Left forelimb (tissue), 1 donor: ENCODE measurements at regions not wholly inside any gene's neighbourhood (a gene's known extent, or its start where the extent isn't known, plus 50 kb on each side); places are given as distances from the start of the nearest gene placed in this dataset.

Experiments used
- DNase-seq: peaks from one replicate; pipeline ENCODE4 v3.0.0-alpha.2; 2018; ENCODE audit warnings: low spot score

DNA sequence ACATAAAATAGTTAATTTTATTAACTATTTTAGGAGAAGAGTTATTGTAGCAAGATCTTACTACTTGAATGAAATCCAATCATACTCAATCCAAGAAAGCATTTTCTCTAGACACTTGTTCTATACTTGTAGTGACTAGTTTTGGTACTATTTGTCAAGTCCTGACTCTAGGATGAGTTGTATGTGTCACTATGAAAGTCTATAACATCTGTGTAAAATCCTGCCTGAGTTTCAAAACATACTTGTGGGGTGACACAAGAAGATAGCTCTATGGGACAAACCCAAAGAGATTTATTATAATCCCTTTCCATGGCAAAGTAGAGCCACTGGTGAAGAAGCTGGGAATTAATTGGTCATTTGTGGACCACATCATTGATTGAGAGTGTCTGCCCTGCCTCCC is 1042.2 kb upstream of the ADGRL4 start:
- no peak for DNase-seq

DNA sequence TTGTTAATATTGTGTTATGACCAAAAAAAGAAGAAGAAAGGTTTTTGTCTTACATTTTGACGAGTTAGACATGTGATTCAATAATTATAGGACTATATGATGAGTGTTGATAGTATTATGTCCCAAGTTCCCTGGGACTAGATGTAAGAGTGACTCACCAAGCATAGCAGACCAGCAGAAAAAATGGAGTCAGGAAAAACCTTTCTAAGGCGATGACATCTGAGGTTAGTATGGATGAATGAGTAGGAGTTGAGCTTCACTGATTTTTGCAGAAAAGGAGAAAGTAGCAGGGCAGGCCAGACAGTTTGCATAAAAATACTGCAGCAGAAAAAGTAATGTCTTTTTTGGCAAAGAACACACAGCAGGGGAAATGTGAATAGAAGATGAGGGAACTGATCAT is 1041.3 kb upstream of the ADGRL4 start:
- DNase-seq = no peak

DNA sequence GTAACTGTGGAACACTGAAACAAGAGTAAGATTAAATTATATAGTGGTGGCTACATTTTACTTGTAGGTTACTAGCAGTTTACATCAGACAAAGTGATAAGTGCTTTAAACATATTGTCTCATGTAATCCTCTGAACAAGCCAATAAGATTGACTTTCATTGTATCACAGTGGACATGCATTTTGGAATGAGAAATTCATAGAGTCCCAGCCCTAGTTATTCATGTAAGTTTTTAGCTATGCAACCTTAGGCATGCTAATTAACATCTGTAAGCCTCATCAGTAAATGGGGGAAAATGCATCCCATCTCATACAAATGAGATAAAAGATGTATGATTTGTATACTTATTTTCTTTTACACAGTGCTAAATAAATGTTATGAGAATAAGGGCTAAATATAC is 1038.1 kb upstream of the ADGRL4 start:
- DNase-seq = no peak

DNA sequence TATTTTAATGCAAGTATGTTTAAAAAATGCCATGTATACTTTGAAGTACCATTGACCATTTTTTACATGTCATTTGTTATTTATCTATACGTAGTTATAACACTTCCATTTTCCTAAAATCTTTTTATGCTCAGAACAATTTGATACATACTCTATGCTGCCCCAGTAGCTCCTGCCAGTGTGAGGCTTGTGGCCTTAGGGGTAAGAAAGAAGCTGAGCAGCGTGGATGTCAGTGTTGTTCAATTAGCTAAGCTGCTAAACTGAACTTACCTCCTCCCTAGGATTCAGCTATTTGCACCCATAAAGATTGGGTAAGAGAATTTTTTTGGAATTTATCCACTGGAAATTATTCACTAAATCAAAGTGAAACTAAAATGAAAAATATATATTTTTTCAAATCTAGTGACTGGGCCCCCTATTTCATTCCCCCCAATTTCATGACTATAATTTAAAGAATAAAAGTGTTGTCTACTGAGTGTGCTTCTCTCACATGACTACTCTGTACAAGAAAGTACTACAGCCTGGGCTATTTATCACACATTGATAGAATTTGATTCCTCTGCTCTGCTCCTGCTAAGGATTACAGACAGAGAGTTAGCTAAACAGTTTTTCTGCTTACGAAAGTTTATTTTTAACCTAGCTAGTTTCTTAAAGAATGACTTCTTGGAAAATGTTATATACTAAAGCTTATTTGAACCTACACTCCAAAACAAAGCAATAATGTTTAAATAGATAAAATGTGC is 1030.3 kb upstream of the ADGRL4 start:
- no peak for DNase-seq

DNA sequence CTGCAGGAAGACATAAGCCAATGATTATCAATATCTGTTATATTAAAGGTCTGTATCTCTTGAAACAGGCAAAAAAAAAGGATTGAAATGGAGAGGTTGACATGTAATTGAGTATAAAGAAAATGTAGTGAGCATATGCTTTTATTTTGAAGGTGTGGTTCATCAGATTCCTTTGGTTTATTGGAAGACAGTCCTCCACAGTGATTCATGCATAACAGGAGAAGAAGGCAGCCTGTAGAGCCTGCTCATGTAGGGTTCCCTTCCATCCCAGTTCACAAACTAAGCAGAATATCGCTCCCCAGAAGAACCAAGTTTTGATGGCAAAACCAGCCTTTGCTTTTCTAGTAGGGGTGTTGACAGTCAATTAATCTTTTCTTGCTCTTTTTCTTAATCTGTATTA is 1016.8 kb upstream of the ADGRL4 start:
- no peak for DNase-seq

DNA sequence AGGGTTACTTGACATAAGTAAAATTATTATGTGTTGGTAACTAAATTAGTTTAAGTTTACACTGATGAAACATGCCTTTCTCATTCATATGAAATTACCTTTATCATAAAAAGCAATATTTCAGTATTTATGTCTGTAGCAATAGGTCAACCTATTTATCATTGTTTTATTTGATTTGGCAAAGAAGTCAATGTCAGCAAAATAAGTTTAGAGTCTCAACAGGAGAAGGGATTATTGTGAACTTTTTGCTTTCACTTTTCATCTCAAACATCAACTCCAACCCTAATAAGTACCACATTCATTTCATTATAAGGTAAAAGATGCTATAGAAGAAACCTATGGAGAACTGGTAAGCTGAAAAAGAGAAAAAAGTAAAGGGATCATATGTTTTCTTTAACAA is 1015.4 kb upstream of the ADGRL4 start:
- no peak for DNase-seq

DNA sequence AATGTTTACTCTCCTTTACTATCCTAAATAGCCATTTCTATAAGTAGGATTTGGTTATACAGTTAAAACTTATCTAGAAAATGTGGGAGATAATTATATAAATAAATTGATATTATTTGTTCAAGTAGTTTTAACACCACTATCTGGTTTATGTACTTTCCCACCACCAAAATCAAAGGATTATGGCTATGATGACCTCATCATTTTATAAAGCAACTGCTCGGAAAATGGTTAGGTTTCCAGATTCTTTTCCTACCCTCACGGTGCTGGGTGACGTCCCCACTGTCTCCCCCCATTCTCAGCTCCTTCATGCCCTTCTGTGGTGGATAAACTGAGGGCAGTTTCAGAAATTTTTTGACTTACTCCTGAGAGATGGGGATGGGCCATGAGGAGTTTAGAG is 1011.8 kb upstream of the ADGRL4 start:
- DNase-seq = no peak

DNA sequence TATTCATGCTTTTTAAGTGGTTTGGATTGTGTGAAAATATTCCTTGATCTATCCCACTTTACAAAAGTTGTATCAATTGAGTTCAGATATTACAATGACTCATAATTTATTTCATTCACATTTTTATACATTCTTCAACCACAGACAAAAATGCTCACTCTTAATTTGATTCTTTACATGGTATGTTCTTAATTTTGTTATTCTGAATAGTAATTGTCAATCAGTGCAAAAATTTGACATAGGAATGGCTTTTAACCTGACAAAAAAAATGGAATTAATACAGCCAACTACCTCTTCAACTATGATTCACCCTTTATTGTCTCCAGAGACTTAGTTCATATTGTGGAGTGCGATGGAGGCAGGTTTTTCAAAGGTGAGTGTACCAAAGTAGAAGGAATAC is 1002.4 kb upstream of the ADGRL4 start:
- DNase-seq = no peak

DNA sequence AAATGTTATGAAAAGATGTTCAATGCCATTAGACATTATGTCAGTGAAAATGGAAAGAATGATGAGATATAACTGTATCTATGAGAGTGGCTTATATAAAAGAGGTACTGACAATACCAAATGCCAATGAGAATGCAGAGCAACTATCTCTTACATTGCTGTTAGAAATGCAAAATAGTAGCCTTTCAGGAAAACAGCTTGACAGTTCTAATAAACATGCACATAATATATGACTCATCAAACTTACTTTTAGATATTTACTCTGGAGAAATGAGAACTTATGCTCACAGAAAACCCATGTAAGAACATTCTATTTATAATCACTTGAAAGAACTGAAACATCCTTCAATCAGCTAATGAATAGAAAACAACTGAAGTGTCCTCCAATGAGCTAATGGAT is 996.7 kb upstream of the ADGRL4 start:
- no peak for DNase-seq

DNA sequence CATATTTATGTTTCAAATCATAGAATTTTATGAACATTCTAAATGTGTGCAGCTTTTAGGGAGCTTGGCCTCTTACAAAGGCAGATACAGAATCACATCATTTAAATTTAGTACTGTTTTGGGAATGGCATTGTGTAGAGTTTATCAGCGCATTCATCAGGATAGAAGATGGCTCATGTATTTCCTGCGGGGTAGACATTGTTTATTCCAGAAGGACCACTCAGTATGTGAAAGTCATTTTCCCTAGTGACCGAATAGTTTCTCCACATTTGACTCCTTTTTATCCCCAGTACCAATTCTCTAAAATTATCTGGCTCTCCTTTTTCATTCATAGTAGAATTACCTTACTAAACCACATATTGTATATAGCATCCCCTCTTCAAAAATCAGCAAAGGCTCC is 981.9 kb upstream of the ADGRL4 start:
- no peak for DNase-seq

DNA sequence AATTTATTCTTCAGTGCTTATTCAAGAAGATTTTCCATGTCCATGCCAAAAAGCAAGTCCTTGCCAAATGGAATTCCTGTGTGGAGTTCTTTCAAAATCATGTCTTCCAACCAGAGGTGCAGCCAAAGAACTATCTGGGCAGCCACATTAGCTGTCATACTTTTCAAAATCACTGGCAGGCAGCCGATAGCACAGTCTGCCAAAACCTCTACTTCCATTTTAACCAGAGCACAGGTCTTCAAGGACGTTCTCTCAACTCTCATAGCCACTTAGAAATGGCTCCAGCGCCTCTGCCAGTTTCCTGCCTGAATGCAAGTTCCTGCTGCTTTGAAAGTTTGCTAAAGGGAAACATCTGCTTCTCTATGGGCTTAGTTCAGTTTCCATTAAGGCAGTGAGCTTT is 975.7 kb upstream of the ADGRL4 start:
- DNase-seq = peak; percentile 88

DNA sequence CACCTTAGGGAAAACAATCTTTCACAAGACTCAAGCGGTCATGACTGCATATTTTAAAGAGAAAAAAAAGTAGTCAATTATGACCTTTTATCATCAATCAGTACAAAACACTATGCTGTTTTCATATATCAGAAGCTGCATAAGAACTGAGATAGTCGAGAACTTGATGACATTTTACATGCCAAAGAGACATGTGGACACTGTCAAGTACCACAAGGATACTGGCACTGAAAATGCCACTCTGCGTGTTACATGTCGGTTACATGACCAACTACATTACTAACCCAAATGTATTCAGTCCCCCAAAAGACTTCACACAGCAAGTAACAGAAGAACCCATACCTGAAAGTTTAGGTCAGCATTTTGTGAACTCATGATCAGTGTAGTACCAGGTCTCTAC is 975.0 kb upstream of the ADGRL4 start:
- no peak for DNase-seq

DNA sequence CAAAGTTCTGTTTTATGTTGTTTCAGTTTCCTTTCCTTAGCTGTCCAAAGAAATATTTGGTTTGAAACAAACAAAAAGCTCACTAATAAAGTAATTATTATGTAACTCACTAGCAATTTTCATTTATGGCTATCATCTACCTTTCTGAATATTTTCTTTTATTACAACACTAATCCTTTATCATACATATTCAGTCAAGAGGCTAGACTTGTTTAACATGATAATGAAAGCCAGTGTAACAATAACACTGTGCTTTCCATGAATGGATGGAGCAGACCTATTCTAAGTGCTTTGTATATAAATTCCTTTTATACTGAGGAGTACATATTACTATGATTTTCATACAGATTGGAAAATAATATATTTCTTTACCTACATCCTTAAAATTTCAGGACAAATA is 972.8 kb upstream of the ADGRL4 start:
- DNase-seq = no peak

DNA sequence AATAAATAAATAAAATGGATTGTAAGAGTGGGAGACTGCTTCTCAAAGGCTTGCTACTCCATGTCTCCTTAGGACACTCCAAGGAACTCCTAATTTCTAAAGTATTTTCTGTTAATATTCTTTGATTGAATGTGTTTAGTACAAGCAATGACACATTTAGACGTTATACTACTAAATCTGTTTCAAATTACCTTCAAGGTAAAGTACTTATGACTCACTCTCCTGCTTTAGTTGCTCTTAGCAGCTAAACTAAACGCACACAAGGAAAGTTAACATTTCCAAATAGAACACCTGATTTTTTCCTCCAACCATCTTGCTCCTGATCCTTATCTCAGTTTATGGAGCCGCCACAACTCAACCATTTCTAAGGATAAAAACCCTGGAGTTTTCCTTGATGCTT is 969.8 kb upstream of the ADGRL4 start:
- no peak for DNase-seq

DNA sequence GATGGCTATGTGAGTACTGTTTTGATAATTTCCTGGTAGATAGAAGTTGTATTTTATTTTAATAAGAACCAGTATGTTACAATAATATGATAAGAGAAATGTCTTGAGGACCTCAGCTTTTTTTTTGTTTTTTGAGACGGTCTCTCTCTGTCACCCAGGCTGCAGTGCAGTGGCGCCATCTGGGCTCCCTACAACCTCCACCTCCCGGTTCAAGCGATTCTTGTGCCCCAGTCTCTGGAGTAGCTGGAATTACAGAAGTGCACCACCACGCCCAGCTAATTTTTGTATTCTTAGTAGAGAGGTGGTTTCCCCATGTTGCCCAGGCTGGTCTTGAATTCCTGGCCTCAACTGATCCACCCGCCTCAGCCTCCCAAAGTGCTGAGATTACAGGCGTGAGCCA is 968.1 kb upstream of the ADGRL4 start:
- no peak for DNase-seq

DNA sequence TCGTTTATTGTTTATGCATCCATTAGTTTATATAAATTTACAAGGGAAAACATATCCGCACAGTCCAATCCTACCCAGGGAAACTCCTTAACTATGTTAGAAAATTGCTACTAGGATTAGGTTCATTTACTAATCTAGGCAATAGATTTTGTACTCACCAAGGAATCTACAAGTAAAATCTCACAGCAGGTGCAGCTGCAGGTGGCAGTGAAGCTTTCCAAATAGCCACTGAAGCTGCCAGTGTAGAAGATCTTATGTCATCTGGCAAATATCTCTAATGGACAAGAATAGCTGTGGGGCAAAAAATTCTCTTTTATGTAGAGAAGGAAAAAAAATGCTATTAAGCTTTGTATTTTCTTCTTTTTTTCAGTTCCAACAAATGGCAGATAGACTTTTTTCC is 963.4 kb upstream of the ADGRL4 start:
- no peak for DNase-seq

DNA sequence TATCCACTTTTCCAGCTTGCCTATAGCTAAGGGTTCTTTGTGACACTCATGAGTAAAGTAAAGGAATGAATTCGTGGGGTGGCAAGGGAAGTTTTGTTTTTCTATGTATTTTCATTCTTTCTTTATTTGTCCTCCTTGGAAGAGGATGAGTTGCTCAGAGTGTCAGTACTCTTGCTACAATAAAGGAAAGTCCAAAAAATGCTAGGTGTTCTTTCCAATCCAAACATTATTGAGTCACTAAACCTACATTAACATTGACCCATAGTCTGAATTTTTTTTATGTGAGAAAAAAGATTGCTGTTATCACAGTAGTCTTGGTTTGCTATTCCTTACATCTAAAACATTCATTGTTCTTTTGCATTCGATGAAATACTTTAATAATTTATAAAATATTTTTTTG is 959.9 kb upstream of the ADGRL4 start:
- DNase-seq = no peak

DNA sequence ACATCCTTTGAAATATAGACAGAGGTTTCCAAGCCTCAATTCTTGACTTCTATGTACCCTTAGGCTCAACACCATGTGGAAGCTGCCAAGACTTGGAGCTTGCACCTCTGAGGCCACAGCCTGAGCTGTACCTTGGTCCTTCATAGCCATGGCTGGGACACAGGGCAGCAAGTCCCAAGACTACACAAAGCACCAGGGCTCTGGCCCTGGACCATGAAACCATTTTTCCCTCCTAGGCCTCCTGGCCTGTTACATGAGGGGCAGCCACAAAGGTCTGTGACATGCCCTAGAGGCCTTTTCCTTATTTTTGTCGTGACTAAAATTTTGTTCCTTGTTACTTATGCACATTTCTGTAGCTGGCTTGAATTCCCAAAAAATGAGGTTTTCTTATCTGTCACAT is 953.1 kb upstream of the ADGRL4 start:
- DNase-seq = no peak

DNA sequence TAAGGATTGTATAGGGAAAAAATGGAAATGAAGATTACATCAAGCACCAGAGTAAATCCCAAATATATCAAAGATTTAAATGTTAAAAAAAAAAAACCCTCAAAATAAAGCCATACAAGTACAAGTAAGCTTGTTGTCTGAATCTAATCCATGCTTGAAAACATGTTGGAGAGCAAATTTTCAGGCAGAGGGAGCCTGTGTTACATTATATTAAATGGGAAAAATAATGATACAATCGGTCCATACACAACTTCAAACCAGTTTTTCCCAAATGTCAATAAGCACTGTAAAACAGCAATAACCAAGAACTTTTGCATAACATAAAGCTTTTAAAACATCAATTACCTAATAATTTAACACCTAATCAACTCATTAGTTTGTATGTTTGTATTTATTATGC is 949.4 kb upstream of the ADGRL4 start:
- no peak for DNase-seq

DNA sequence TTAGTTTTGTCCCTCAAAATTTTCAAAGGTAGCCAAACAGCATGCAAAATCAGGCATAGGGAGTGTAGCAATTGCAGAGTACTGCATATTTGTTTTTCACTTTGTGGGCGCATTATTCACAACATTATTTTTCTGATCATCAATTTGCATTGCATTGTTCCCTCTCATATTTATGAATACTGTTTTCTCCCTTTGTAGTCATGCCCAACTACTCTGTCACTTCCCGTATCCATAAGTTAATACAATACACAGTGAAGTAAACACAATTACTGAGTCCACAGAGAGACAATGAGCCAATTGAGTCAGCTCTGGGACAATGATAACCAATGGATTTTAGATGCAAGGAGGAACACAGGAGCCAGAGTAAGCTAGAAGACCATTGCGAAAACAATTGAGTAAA is 944.0 kb upstream of the ADGRL4 start:
- DNase-seq = no peak

DNA sequence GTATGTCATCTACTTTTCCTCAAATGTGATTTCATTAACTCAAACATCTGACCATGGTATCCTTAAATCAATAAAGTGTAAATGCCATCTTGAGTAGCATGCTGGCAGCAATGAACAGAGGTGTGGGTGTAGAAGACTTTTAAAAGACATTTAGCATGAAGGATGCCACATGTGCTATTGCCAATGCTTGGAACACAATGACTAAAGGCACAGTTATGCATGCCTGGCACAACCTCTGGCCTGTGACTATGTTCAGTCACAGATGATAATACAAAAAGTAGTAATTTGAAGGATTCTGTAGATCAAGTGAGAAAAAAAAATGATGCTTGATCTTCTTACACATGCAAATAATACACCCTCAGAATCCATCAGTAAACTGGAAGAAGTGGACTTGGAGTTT is 938.9 kb upstream of the ADGRL4 start:
- no peak for DNase-seq

DNA sequence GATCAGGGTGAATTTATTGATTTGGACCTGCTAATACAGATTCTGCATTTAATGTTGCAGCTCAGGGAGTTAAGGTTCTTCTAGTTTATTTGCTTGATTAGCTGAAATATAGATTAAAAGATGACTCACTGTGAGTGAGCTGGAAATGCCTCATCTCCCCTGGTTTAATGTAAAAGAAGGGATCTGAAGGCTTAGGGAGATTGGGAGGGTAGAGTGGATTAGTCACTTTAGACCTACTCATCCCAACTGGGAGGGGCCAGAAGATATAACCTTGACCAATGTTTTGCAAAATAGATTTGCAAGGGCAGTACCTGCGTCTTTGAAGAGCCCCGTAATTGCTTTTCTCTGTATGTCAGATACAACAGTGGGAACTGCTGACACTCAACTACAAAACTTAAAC is 922.8 kb upstream of the ADGRL4 start:
- DNase-seq = no peak

DNA sequence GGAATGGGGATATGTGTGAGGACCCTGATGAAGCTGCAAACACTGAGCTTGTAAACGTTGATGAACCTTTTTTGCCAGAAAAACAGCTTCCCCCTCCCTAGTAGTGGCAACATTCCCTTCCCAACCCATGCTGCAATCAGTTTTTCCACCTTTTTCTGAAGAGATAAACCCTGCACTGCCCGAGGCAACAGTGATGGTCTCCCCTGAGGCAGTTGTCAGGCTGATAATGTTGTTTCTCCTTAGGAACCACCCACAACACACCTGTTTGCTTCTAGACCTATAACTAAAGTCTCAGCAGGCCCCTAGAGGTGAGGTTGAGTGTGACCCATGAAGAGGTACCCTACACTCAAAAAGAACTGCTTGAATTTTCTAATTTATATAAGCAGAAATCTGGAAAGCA is 922.4 kb upstream of the ADGRL4 start:
- DNase-seq = no peak

DNA sequence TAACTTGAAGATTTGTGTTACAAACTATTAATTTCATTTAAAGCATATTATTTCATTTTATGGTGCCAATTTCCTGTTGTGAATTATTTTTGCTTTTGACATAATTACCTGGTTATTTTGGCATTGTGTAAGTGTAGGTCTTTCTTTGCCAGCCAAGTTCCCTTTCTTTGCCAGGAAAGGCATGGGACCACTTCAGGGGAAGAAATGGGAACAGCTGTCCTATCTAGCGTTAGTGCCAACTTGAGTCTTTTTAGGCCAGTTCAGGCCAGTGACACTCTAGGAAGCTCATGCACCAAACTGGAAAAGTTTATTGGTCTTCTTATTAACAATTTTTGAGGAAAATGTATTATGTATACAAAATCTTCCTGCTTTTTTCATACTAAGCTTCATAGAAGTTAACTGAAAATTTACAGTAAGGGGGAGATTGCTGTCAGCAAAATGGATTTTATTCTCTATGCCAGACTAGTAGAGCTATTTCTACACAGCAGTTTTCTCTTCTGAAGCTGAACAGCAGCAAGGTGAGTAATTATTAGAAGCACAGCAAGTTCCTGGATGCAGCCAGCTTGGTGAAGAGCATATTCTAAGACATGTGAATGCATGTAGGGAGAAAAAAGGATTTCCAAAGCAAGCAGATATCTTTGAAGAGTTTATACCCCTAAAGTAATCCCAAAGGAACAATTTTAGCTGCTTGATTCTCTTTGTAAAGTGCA is 914.6 kb upstream of the ADGRL4 start:
- no peak for DNase-seq
